Adrenal gland (tissue), 9 donors: ENCODE measurements at regions not wholly inside any gene's neighbourhood (a gene's known extent, or its start where the extent isn't known, plus 50 kb on each side); places are given as distances from the start of the nearest gene placed in this dataset.
A peak's percentile ranks its signal among the peaks of the same experiment; 100 is the strongest.

Source experiments
- DNase-seq, 7 donors: peaks; one replicate each; pipeline ENCODE4 v3.0.0-alpha.2; 2019 to 2020
- H3K27ac ChIP-seq, 5 donors: fragments of 200-600 bp; sonication (generic) in 4 of 5; 1 replicate in 3 of 5; 2 replicates in 2 of 5; pipeline versions ENCODE4 v1.5.1 to v1.8.0; 2016 to 2020; ENCODE audit warnings: mild to moderate bottlenecking in 1 of 5
- H3K27me3 ChIP-seq: fragments of 200-600 bp; 2 replicates; pipeline ENCODE4 v1.8.0; 2021
- H3K36me3 ChIP-seq, 2 donors: fragments of 200-600 bp; replicated peaks in 1 of 2; 1 replicate in 1 of 2; 2 replicates in 1 of 2; pipeline versions ENCODE4 v1.5.1 to v1.8.0; 2018 to 2022
- H3K4me1 ChIP-seq, 2 donors: fragments of 200-600 bp; replicated peaks in 1 of 2; 1 replicate in 1 of 2; 2 replicates in 1 of 2; pipeline versions ENCODE4 v1.5.1 to v1.8.0; 2018 to 2021
- H3K4me3 ChIP-seq, 4 donors: fragments of 200-600 bp; sonication (generic) in 3 of 4; one replicate each; pipeline ENCODE4 v1.5.1; 2016 to 2018
- H3K9me3 ChIP-seq, 3 donors: fragments of 200-600 bp; sonication (generic) in 1 of 3; replicated peaks in 1 of 3; 1 replicate in 2 of 3; 2 replicates in 1 of 3; pipeline versions ENCODE4 v1.5.1 to v1.8.0; 2016 to 2021
- CTCF ChIP-seq, 6 experiments: fragments of 450-650 bp in 4 of 6; fragments of 200-600 bp in 2 of 6; sonication (generic) in 1 of 6; IDR thresholded peaks; 1 replicate in 5 of 6; 2 replicates in 1 of 6; pipeline versions ENCODE4 v1.5.1 to v1.8.0; 2016 to 2021; ENCODE audit warnings: antibody characterized with exemption in 6 of 6, mild to moderate bottlenecking in 2 of 6, moderate library complexity in 1 of 6
- POLR2A ChIP-seq, 2 donors: fragments of 450-650 bp; IDR thresholded peaks; one replicate each; pipeline ENCODE4 v1.6.1; 2017; ENCODE audit warnings: antibody characterized with exemption in 2 of 2, mild to moderate bottlenecking in 2 of 2, moderate library complexity in 1 of 2
- WGBS, 4 donors: extraction: QIAGEN DNeasy Blood & Tissue Kit in 2 of 4; methylation state at CpG; one replicate each; pipeline versions ENCODE4 v1.1.5 to v1.1.7; 2013 to 2017; 5-methylcytosine and 5-hydroxymethylcytosine counted together
- intact Hi-C, 2 donors: fragments of 100-400 bp; cut with DNase I; formaldehyde crosslinking; loops; one replicate each; pipeline versions ENCODE4 v1.14.1 to v1.15.0; 2022 to 2023
- donor health status: healthy with polysubstance abuse.
- donor health status: Bipolar disorder and iron deficiency.
- donor health status: DM: yes; HTN: yes; CAD: no.
- donor health status: DM: no; HTN: no; CAD: no.
- donor health status: DM: no; HTN: no; CAD: no.

DNA sequence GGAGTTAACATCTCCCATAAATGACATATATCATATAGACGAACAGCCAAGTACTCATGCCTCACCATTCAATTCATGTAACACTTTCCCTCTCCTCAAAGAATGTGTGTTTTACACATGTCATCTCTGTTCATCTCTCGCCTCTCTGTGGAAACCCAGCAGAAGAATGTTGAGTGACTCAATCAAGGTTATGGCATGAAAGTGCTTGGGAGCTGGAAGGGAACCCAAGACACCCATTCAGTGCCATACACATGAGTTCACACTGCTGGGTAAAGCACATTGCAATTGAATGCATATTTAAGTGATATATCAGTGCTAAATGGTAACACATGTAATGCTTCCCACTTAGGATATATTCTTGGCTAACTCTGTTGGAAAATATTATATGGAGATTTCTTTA lies 322.9 kb downstream of the PTEN start:
- Histone ChIP-seq H3K4me3 (no peak overlapping the region), H3K9me3 (no peaks in the 10 kb centered on the region), H3K27me3 (no peaks in the 10 kb centered on the region), H3K27ac (peak overlapping the region in 2 of 5 donors; percentile 19 to 35), H3K36me3 (no peaks in the 10 kb centered on the region), H3K4me1 (peaks cover 0 to 5% of the 10 kb centered on the region in 2 donors)
- TF ChIP-seq POLR2A (IDR thresholded peaks at IDR 0.05) (no peak), CTCF (IDR thresholded peaks at IDR 0.05) (no peak)
- 48 to 74% (median 59%) methylated on average over 2 of the region's 2 CpGs for WGBS, 4 donors
- intact Hi-C loops: no loop called here
- peak in 2 of 7 donors; percentile 3 to 29 for DNase-seq

DNA sequence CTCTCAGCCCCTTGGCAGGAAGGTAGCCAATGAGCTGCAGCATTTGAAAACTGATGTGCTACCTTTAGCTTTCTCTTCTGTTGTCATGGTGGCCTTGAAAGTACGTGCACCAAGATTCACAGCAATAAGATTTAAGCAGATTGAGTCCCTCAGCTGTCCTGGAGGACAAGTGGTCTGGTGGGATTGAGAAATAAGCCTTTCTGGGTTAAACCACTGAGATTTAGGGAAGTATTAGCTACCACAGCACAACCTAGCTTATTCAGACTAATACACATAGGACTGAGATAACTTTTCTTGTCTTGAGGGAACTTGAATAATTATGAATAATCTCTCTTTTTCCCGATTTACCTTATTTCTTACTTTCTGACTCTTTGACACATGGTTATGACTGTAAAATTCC lies 324.0 kb downstream of the PTEN start:
- Histone ChIP-seq H3K9me3 (no peaks in the 10 kb centered on the region), H3K36me3 (no peaks in the 10 kb centered on the region), H3K4me3 (no peak overlapping the region), H3K27me3 (no peaks in the 10 kb centered on the region), H3K4me1 (peaks cover 0 to 5% of the 10 kb centered on the region in 2 donors), H3K27ac (no peak overlapping the region)
- no peak for DNase-seq
- 42 to 63% (median 53%) methylated on average over 2 of the region's 2 CpGs for WGBS, 4 donors
- intact Hi-C loops: no loop called here
- TF ChIP-seq POLR2A (IDR thresholded peaks at IDR 0.05): no peak
- no peak for TF ChIP-seq CTCF (IDR thresholded peaks at IDR 0.05)

DNA sequence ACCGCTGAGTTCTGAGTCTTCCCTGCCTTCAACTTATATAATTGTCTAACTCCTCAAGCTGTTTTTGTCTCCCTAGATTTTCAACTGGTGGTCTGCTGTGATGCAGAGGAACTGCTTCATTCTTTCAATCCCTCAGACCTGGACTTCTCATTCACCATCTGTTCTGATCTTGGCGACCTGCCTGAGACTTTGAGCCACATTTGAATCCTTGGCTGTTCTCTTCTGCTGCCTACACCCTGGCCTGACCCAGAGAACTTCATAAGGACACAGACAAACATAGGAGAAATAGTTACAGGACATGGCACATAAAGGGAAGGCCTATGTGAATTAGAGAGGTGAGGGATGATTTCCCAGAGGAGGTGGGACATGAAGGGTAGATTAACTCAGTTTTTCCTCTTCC lies 326.7 kb downstream of the PTEN start:
- DNase-seq: no peak
- no peak overlapping the region for H3K27ac ChIP-seq
- H3K9me3 ChIP-seq: no peaks in the 10 kb centered on the region
- intact Hi-C loops: no loop called here
- H3K36me3 ChIP-seq: no peaks in the 10 kb centered on the region
- no peaks in the 10 kb centered on the region for H3K27me3 ChIP-seq
- H3K4me3 ChIP-seq: no peak overlapping the region
- peaks cover 0 to 10% of the 10 kb centered on the region in 2 donors for H3K4me1 ChIP-seq
- WGBS, 4 donors: 81 to 94% (median 87%) methylated on average over 2 of the region's 2 CpGs
- TF ChIP-seq CTCF (IDR thresholded peaks at IDR 0.05) (no peak), POLR2A (IDR thresholded peaks at IDR 0.05) (no peak)

DNA sequence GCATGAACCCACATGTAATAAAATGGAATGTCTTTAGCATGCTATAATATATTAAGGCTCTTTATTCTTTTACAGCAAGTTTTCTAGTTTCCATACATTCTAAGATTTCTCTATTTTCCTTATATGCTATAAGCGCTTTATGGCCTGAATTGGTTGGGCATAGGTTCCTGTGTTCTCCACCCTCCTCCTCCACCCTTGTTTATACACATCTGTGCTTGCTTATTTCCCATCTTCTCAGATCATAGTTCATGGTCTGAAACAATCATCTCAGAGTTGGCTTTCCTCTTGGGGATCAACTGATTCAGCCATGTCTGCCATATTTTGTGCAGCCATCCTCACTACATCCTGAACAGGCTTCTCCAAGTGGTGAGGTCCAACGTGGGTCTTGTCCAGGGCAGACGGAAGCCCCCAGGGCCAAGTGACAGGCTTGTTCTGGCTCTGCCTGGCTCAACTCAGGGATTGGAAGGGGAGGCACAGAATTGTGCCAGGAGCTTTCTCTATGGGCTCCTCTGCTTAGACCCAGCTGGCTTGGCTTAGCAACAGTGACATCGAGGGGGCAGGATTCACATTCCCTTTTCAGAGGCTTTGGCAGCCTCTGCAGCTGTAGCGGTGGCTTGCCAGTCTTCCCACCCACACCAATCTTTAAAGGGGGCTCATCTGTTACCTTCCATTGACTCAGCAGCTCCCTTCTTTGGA lies 327.3 kb downstream of the PTEN start:
- Histone ChIP-seq H3K36me3 (no peaks in the 10 kb centered on the region), H3K27ac (no peak overlapping the region), H3K4me1 (peaks cover 0 to 13% of the 10 kb centered on the region in 2 donors), H3K9me3 (no peaks in the 10 kb centered on the region), H3K4me3 (no peak overlapping the region), H3K27me3 (no peaks in the 10 kb centered on the region)
- no peak for TF ChIP-seq CTCF (IDR thresholded peaks at IDR 0.05)
- TF ChIP-seq POLR2A (IDR thresholded peaks at IDR 0.05): no peak
- no peak for DNase-seq
- intact Hi-C loops: no loop called here
- WGBS, 4 donors: 81 to 100% (median 87%) methylated on average over 3 to 5 of the region's 5 CpGs
